ENCODE measurements at regions not wholly inside any gene's neighbourhood (a gene's known extent, or its start where the extent isn't known, plus 50 kb on each side); places are given as distances from the start of the nearest gene placed in this dataset.
A peak's percentile ranks its signal among the peaks of the same experiment; 100 is the strongest.

- no peaks in the 10 kb centered on the region for H3K36me3 ChIP-seq (ENCODE audit: control insufficient read depth, insufficient read depth, low read length)
- H3K4me3 ChIP-seq (ENCODE audit: low read length) = no peak overlapping the region
- H3K4me1 ChIP-seq (ENCODE audit: control insufficient read depth, insufficient read depth, low read length) = peaks cover 4% of the 10 kb centered on the region
- WGBS (ENCODE audit: insufficient coverage, low lambda C conversion rate) = 80% methylated on average over 1 of the region's 8 CpGs
- no peak overlapping the region for H3K27ac ChIP-seq (ENCODE audit: low read length)
- no peak for DNase-seq
- H3K27me3 ChIP-seq (ENCODE audit: control insufficient read depth, insufficient read depth, low read length) = no peaks in the 10 kb centered on the region
- H3K9me3 ChIP-seq (ENCODE audit: control insufficient read depth, low read depth, low read length) = no peaks in the 10 kb centered on the region
Observed at GRCh38 chr6:1062786-1063545, 248.9 kb upstream of the FOXQ1 start.

GRCh38 chr6:1059596-1059995 lies 252.3 kb upstream of the FOXQ1 start:
- no CpG with 5 or more reads among the region's 6 CpGs for WGBS (ENCODE audit: insufficient coverage, low lambda C conversion rate)

DNA sequence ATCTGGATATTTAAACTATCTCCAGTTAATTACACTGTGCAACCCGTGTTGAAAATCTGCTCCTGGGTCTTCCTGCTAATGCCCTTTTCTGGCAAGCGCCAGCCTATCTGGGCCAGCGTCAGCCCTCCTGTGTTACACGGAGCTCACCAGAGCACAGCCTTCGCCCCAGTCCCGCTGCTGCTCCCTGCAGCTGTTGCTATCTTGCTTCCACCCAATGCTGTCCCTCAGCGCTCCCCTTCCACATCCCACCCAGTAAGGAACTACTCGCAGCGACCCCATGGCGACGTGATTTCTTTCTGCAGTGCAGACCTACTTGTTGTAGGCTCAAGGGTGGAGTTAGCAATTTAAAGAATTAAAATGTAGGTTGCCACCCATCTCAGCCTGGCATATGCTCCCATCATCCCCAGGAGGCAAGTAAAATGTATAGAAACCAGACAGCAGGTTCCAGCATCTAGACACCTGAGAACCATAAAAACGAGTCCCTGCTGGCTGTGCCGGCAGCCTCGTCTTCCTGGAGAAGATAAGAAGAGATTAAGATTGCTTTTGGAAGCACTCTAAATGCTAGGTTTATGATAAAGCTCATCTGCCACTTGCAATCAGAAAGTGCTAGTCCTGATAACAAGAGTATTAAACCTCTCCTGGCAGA lies 254.3 kb upstream of the FOXQ1 start:
- no peak overlapping the region for H3K27ac ChIP-seq (ENCODE audit: low read length)
- H3K4me1 ChIP-seq (ENCODE audit: control insufficient read depth, insufficient read depth, low read length) = peaks cover 27% of the 10 kb centered on the region
- no CpG with 5 or more reads among the region's 14 CpGs for WGBS (ENCODE audit: insufficient coverage, low lambda C conversion rate)
- H3K9me3 ChIP-seq (ENCODE audit: control insufficient read depth, low read depth, low read length) = no peaks in the 10 kb centered on the region
- no peaks in the 10 kb centered on the region for H3K27me3 ChIP-seq (ENCODE audit: control insufficient read depth, insufficient read depth, low read length)
- H3K4me3 ChIP-seq (ENCODE audit: low read length) = no peak overlapping the region
- peak in 1 of 2 donors; percentile 23 for DNase-seq
- H3K36me3 ChIP-seq (ENCODE audit: control insufficient read depth, insufficient read depth, low read length) = no peaks in the 10 kb centered on the region

More at GRCh38 chr6:1059596-1059995, 252.3 kb upstream of the FOXQ1 start:
- Histone ChIP-seq H3K36me3 (ENCODE audit: control insufficient read depth, insufficient read depth, low read length) (no peaks in the 10 kb centered on the region), H3K27me3 (ENCODE audit: control insufficient read depth, insufficient read depth, low read length) (no peaks in the 10 kb centered on the region), H3K9me3 (ENCODE audit: control insufficient read depth, low read depth, low read length) (no peaks in the 10 kb centered on the region), H3K4me1 (ENCODE audit: control insufficient read depth, insufficient read depth, low read length) (peaks cover 23% of the 10 kb centered on the region), H3K27ac (ENCODE audit: low read length) (no peak overlapping the region), H3K4me3 (ENCODE audit: low read length) (no peak overlapping the region)
- DNase-seq = no peak

DNA sequence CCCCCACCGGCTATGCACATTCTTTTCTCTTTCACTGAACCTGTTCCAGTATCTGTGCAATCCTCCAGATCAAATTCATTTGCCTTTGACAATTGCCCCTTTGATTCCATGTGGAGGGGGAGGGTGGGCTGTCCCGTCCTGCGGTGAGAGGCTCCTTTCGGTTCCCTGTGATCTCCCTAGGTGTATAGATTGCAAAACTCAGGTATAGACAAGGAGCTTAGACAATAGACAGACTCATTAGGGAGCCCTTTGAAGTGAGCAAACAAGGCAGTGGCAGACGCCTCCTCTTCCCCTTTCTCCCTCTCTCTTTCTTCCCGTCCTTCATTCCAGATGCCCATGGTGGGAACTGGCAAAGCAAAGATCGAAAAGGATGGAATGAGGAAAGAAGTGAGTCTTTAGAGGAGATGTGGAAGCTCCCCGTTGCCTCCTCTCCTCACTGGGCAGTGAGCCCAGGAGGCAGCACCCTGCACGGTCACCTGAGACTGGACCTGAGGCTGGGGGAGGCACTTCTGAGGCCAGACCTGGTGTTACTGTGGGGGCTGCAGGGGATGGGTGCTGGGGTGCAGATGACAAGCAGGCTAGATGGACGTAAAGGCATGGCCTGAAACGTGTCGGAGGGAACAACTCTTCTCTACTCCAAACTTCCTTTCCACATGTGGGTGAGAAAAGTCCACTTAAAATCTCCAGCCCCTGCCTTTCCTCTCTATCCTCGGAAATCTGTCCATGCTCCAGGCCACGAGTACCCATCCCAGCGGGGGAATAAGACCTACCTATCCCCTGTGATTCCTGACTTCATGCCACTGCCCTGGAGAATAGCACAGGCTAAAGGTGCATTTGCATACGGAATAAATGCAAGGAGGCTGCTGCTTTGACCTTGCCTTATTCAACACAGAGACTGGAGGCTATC lies 256.6 kb upstream of the FOXQ1 start:
- WGBS (ENCODE audit: insufficient coverage, low lambda C conversion rate) = no CpG with 5 or more reads among the region's 16 CpGs
- Histone ChIP-seq H3K27me3 (ENCODE audit: control insufficient read depth, insufficient read depth, low read length) (no peaks in the 10 kb centered on the region), H3K4me3 (ENCODE audit: low read length) (no peak overlapping the region), H3K27ac (ENCODE audit: low read length) (peak overlapping the region; percentile 20), H3K4me1 (ENCODE audit: control insufficient read depth, insufficient read depth, low read length) (peaks cover 27% of the 10 kb centered on the region), H3K9me3 (ENCODE audit: control insufficient read depth, low read depth, low read length) (no peaks in the 10 kb centered on the region), H3K36me3 (ENCODE audit: control insufficient read depth, insufficient read depth, low read length) (no peaks in the 10 kb centered on the region)
- peak in 1 of 2 donors; percentile 68 for DNase-seq

- no CpG with 5 or more reads among the region's 3 CpGs for WGBS (ENCODE audit: insufficient coverage, low lambda C conversion rate)
- no peak overlapping the region for H3K4me3 ChIP-seq (ENCODE audit: low read length)
- H3K27ac ChIP-seq (ENCODE audit: low read length) = no peak overlapping the region
Observed at GRCh38 chr6:1054653-1055014, 257.3 kb upstream of the FOXQ1 start.

DNA sequence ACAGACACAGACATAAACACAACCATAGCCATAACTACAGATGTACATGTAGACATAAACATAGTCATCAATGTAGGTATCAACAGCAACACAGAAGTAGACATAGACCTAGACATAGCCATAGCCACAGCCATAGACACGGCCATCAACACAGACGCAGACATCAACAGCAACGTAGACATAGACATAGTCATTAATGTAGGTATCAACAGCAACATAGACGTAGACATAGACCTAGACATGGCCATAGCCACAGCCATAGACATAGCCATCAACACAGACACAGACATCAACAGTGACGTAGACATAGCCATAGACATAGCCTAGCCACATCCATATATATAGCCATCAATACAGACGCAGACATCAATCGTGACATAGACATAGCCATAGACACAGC lies 258.3 kb upstream of the FOXQ1 start:
- Histone ChIP-seq H3K9me3 (ENCODE audit: control insufficient read depth, low read depth, low read length) (no peaks in the 10 kb centered on the region), H3K4me1 (ENCODE audit: control insufficient read depth, insufficient read depth, low read length) (peaks cover 27% of the 10 kb centered on the region), H3K27ac (ENCODE audit: low read length) (no peak overlapping the region), H3K36me3 (ENCODE audit: control insufficient read depth, insufficient read depth, low read length) (no peaks in the 10 kb centered on the region), H3K27me3 (ENCODE audit: control insufficient read depth, insufficient read depth, low read length) (no peaks in the 10 kb centered on the region), H3K4me3 (ENCODE audit: low read length) (no peak overlapping the region)
- peak in 1 of 2 donors; percentile 8 for DNase-seq
- WGBS (ENCODE audit: insufficient coverage, low lambda C conversion rate) = 62% methylated on average over 5 of the region's 7 CpGs

More at GRCh38 chr6:1054653-1055014, 257.3 kb upstream of the FOXQ1 start:
- DNase-seq = no peak
- Histone ChIP-seq H3K36me3 (ENCODE audit: control insufficient read depth, insufficient read depth, low read length) (no peaks in the 10 kb centered on the region), H3K4me1 (ENCODE audit: control insufficient read depth, insufficient read depth, low read length) (peaks cover 27% of the 10 kb centered on the region), H3K27me3 (ENCODE audit: control insufficient read depth, insufficient read depth, low read length) (no peaks in the 10 kb centered on the region), H3K9me3 (ENCODE audit: control insufficient read depth, low read depth, low read length) (no peaks in the 10 kb centered on the region)

GRCh38 chr6:1052262-1052661 lies 259.6 kb upstream of the FOXQ1 start:
- no peak for DNase-seq
- Histone ChIP-seq H3K4me3 (ENCODE audit: low read length) (no peak overlapping the region), H3K27me3 (ENCODE audit: control insufficient read depth, insufficient read depth, low read length) (no peaks in the 10 kb centered on the region), H3K27ac (ENCODE audit: low read length) (no peak overlapping the region), H3K36me3 (ENCODE audit: control insufficient read depth, insufficient read depth, low read length) (no peaks in the 10 kb centered on the region), H3K9me3 (ENCODE audit: control insufficient read depth, low read depth, low read length) (no peaks in the 10 kb centered on the region), H3K4me1 (ENCODE audit: control insufficient read depth, insufficient read depth, low read length) (peaks cover 17% of the 10 kb centered on the region)
- no CpG with 5 or more reads among the region's 3 CpGs for WGBS (ENCODE audit: insufficient coverage, low lambda C conversion rate)

DNA sequence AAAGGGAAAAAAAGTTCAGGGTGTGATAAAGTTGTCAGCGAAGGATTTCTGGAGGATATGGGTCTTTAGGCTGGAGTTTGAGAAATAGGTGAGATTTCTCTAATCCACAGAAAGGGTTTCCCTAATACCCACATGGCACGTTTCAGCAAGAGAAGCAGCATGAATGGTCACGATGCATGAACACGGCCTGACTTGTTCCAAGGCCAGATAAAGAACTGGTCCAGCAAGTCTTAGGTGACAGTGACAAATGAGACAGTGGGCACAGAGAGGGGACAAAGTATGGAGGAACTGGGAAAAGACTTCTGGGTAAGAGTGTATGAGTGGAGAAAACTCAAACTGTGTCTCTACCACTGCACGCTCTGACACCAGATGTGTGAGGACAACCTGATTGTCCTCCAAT lies 262.0 kb upstream of the FOXQ1 start:
- WGBS (ENCODE audit: insufficient coverage, low lambda C conversion rate) = 83% methylated on average over 1 of the region's 5 CpGs
- H3K9me3 ChIP-seq (ENCODE audit: control insufficient read depth, low read depth, low read length) = no peaks in the 10 kb centered on the region
- H3K36me3 ChIP-seq (ENCODE audit: control insufficient read depth, insufficient read depth, low read length) = no peaks in the 10 kb centered on the region
- no peak overlapping the region for H3K4me3 ChIP-seq (ENCODE audit: low read length)
- H3K4me1 ChIP-seq (ENCODE audit: control insufficient read depth, insufficient read depth, low read length) = peaks cover 7% of the 10 kb centered on the region
- no peak overlapping the region for H3K27ac ChIP-seq (ENCODE audit: low read length)
- H3K27me3 ChIP-seq (ENCODE audit: control insufficient read depth, insufficient read depth, low read length) = no peaks in the 10 kb centered on the region
- DNase-seq = peak in 1 of 2 donors; percentile 30

- Histone ChIP-seq H3K27me3 (ENCODE audit: control insufficient read depth, insufficient read depth, low read length) (no peaks in the 10 kb centered on the region), H3K27ac (ENCODE audit: low read length) (no peak overlapping the region), H3K4me1 (ENCODE audit: control insufficient read depth, insufficient read depth, low read length) (peaks cover 5% of the 10 kb centered on the region), H3K4me3 (ENCODE audit: low read length) (no peak overlapping the region), H3K36me3 (ENCODE audit: control insufficient read depth, insufficient read depth, low read length) (no peaks in the 10 kb centered on the region), H3K9me3 (ENCODE audit: control insufficient read depth, low read depth, low read length) (no peaks in the 10 kb centered on the region)
- 100% methylated on average over 1 of the region's 1 CpG for WGBS (ENCODE audit: insufficient coverage, low lambda C conversion rate)
- DNase-seq = no peak
Observed at GRCh38 chr6:1049170-1049569, 262.7 kb upstream of the FOXQ1 start.

- peak in 1 of 2 donors; percentile 11 for DNase-seq
- Histone ChIP-seq H3K27me3 (ENCODE audit: control insufficient read depth, insufficient read depth, low read length) (no peaks in the 10 kb centered on the region), H3K27ac (ENCODE audit: low read length) (no peak overlapping the region), H3K36me3 (ENCODE audit: control insufficient read depth, insufficient read depth, low read length) (no peaks in the 10 kb centered on the region), H3K4me1 (ENCODE audit: control insufficient read depth, insufficient read depth, low read length) (peaks cover 5% of the 10 kb centered on the region), H3K9me3 (ENCODE audit: control insufficient read depth, low read depth, low read length) (no peaks in the 10 kb centered on the region), H3K4me3 (ENCODE audit: low read length) (no peak overlapping the region)
- WGBS (ENCODE audit: insufficient coverage, low lambda C conversion rate) = no CpG with 5 or more reads among the region's 13 CpGs
Observed at GRCh38 chr6:1047981-1048541, 263.8 kb upstream of the FOXQ1 start.
